AG09309 (cell line): ENCODE measurements at regions not wholly inside any gene's neighbourhood (a gene's known extent, or its start where the extent isn't known, plus 50 kb on each side); places are given as distances from the start of the nearest gene placed in this dataset.

Source experiments
- DNase-seq: peaks from one replicate; pipeline ENCODE4 v3.0.0-alpha.2; 2010; ENCODE audit warnings: low read depth
- H3K4me3 ChIP-seq: 2 replicates; pipeline ENCODE4 v1.5.1; 2011; ENCODE audit warnings: mild to moderate bottlenecking, low read depth, low read length, moderate library complexity; ENCODE audit not compliant: control insufficient read depth
- TF ChIP-seq, protein P1 (sequence below): IDR thresholded peaks from 2 replicates; pipeline ENCODE4 v1.5.1; 2011; ENCODE audit warnings: mild to moderate bottlenecking, low read depth, low read length, inconsistent platforms; ENCODE audit not compliant: insufficient read depth, control insufficient read depth; ENCODE audit errors: missing control alignments

DNA sequence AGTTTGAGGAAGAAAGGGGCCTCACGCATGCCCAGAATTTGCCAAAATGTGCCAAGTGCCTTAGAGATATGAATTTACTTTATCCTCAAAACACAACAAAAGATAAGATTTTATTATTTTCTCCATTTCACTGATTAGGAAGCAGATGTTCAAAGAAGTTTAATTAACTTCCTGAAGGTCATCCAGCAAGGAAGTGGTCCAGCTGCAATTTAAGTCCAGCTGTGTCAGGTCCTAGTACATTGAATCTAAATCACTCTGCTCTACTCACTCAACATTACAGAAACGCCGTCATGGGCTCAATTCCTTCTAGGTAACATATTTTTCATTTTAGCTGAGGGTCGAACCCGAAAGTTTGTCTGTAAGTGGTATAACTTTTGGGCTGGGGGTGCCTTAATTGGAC is 115.4 kb downstream of the CCDC34 start:
- no peak overlapping the region for H3K4me3 ChIP-seq
- no peak for DNase-seq
- TF ChIP-seq, protein P1, sequence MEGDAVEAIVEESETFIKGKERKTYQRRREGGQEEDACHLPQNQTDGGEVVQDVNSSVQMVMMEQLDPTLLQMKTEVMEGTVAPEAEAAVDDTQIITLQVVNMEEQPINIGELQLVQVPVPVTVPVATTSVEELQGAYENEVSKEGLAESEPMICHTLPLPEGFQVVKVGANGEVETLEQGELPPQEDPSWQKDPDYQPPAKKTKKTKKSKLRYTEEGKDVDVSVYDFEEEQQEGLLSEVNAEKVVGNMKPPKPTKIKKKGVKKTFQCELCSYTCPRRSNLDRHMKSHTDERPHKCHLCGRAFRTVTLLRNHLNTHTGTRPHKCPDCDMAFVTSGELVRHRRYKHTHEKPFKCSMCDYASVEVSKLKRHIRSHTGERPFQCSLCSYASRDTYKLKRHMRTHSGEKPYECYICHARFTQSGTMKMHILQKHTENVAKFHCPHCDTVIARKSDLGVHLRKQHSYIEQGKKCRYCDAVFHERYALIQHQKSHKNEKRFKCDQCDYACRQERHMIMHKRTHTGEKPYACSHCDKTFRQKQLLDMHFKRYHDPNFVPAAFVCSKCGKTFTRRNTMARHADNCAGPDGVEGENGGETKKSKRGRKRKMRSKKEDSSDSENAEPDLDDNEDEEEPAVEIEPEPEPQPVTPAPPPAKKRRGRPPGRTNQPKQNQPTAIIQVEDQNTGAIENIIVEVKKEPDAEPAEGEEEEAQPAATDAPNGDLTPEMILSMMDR = no peak

DNA sequence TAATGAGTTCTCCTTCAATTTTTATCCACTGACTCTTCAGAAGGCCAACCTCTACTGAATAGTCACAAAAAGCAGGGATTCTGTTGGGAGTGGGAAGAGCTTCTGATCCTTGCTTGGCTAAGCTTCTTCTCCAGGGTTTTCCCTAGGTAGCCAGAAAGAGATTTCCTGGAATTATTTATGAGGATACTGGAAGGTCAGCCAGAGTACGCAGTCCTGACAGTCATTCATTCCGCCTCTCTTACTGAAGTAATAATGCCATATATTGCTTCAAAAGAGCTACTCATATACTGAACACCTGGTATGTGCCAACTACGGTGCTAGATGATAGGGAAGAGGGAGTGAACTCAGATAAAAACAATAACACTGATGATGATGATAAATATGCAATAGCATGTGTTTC is 116.1 kb downstream of the CCDC34 start:
- TF ChIP-seq, protein P1 = no peak
- no peak overlapping the region for H3K4me3 ChIP-seq
- no peak for DNase-seq

DNA sequence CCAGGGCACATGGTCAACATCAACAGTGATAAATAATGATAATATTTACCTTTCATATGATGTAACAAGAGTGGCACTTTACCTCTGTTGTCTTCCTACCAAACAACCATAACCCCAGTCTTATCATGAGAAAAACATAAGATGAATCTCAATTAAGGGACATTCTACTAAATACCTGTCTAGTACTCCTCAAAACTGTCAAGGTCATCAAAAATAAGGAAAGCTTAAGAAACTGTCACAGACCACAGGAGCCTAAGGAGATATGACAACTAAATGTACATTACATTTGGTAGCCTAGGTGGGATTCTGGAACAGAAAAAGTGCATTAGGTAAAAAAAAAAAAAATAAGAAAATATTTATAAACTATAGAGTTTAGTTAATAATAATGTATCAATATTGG is 118.1 kb downstream of the CCDC34 start:
- H3K4me3 ChIP-seq = no peak overlapping the region
- TF ChIP-seq, protein P1 = no peak
- DNase-seq = no peak

DNA sequence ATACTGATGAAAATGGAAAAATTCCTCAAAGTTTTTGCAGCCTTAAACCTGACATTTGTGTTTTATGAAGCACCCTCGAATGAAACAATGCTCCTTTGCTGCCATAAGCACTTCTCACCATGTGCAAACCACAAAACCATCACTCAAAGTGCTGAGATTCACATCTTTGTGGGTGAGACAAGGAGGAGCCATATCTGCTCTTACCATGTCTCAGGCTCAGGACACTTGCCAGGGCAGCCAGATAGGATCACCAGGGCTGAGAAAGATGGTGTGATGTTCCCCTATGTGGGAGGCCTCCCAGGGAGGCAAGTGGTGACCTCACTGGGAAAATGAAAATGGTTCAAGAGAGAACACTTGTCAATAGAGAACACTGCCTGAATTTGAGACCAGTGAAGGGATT is 120.4 kb downstream of the CCDC34 start:
- TF ChIP-seq, protein P1 = no peak
- no peak overlapping the region for H3K4me3 ChIP-seq
- peak; percentile 80 for DNase-seq

DNA sequence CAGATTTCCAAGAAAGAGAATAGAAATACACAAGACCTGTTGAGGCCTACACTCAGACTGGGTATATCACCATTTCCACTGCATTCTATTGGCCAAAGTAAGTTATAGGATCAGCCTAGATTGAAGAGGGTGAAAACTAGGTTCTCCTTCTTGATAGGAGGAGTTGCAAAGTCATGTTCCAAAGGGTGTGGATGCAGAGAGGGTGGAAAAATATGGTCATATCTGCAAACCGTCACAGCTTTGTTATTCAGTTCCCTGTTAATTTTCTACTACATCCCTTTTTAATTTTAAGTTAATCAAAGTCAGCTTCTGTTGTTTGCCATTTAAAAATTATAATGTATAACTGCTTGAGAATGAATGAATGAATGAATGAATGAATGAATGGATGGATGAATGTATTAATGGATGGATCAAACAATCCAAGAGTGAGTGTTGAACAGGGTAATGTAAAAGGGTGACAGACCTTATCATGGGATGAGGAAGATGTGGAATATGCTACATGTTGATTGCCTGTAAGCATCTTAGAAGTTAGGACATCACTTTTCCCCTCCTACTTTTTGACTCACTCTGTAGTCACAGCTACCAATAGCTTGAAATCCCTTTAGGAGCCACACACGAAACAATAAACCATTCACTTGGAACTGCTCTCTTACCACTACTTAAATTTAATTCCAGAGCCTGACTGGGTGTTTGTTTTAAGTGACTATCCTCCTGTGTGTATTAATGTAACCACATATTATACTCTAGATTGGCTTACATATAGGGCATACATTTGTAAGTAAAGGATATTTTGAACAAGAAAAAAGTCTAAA is 121.5 kb downstream of the CCDC34 start:
- peak; percentile 78 for DNase-seq
- H3K4me3 ChIP-seq = no peak overlapping the region
- TF ChIP-seq, protein P1 = no peak

DNA sequence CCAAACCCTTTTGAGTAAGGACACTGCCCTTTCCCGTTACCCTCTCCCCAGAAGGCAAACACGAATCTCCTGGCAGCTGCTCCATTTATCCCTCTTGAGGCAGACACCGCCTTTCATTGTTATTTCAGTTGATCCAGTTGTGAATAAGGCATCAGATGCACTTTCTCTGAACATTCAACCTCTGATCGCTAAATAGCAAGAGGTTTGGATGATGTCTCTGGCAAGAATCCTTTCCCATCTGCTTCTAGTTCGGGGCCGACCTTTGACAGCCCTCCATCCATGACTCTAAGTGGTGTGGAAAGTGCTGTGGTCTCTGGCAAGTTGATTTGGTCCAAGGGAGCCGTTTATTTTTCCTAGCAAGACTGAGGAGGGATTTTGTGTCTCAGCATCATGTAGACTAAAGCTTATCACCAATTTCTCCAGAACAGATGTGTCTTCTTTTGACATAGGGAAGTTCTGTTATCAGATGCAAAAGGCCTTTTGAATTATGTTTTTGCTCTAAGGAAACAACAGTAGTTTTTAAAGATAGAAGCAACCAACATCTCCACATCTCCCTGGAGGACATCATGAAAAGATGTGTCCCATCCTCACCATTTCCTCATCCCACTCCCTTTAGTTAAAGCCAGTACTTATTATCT is 123.6 kb downstream of the CCDC34 start:
- TF ChIP-seq, protein P1 = no peak
- peak; percentile 80 for DNase-seq
- no peak overlapping the region for H3K4me3 ChIP-seq
